ENCODE measurements at regions not wholly inside any gene's neighbourhood (a gene's known extent, or its start where the extent isn't known, plus 50 kb on each side); places are given as distances from the start of the nearest gene placed in this dataset.
A peak's percentile ranks its signal among the peaks of the same experiment; 100 is the strongest.

DNA sequence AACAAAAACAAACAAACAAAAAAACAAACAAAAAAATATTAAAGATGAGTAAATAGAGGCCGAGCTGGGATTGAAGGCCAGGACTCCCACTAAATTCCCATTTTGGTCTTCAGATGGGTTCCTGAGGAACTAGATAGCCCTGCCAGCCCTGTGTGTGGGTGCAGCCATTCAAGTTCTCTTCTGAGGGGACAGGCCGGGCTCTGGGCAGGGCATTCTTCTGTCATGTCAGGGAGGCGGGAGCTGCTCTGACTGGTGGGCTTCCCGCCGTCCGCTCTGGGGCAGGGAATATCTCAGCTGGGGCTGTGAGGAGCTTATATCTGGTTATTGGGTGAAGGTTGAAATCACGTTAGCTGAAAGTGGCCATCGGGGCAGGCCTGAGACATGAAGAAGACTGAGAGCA lies 127.3 kb upstream of the CXCR4 start:
- DNase-seq (ENCODE audit: low read depth, low spot score), result no peak

GRCh38 chr2:136244536-136244885 lies 126.6 kb upstream of the CXCR4 start:
- DNase-seq (ENCODE audit: low read depth, low spot score), result no peak

GRCh38 chr2:136243638-136244535 lies 125.9 kb upstream of the CXCR4 start:
- no peak for DNase-seq (ENCODE audit: low read depth, low spot score)

DNA sequence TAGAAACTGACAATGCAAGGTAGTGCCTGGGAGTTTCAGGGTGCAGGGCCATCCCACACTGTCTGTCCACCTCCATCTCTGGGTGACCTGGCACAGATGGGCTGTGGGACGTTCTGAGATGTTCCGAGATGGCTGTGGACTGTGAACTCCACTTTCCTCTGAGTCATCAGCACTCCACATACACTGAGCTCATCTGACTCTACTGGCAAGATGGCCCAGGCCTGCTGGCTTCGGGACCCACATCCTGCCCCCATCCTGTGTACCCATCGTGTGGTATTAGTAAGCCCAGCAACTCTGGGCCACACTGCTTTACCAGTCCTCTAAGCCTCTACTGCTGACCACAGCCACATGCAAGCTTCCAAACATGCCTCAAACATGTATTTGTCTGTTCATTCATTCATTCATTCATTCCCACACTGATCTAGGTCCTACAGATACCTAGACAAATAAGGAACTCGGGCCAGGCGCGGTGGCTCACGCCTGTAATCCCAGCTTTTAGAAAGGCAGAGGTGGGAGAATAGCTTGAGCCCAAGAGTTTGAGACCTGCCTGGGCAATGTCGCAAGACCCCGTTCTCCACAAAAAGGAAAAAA lies 124.8 kb upstream of the CXCR4 start:
- DNase-seq (ENCODE audit: low read depth, low spot score), result no peak

GRCh38 chr2:136242100-136242499 lies 124.2 kb upstream of the CXCR4 start:
- no peak for DNase-seq (ENCODE audit: low read depth, low spot score)

GRCh38 chr2:136239079-136239685 lies 121.2 kb upstream of the CXCR4 start:
- DNase-seq (ENCODE audit: low read depth, low spot score), result no peak

DNA sequence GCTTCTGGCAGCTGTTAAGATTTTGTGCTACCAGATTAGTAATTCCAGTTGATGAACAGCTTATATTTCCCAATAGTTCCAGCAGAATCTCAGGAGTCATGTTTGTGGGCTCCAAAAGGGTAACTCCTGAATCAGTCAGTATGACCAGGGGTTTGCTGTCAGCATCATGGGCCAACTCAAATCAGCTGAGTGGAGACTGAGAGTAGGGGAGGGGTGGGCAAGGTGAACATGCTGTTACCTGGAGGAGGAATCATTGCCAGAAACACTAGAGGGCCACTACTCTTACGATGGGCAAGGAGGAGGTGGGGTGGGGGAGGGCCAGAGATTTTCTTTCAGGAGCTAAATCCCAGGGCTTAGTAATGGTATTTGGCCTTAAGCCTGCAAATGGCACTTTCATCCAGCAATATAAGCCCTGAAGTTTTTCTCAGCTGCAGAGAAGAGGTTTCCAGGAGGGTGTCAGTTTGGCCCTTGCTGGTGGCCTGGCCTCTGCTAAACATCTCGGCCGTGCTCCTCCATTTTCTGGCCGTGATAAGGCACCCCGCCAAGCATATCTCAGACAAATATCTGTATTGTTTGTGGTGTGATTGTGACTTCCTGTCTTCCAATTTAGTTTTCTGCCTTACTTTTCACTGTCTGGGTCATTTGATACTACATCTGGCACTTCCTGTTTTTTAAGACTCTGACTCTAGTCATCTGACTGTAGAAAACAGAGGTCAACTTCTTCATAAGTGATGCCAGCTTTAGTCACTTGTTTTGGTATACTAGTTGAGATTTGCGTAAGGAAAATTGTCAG lies 120.5 kb upstream of the CXCR4 start:
- DNase-seq (ENCODE audit: low read depth, low spot score), result peak; percentile 32

GRCh38 chr2:136236019-136236418 lies 118.1 kb upstream of the CXCR4 start:
- DNase-seq (ENCODE audit: low read depth, low spot score), result peak; percentile 87

DNA sequence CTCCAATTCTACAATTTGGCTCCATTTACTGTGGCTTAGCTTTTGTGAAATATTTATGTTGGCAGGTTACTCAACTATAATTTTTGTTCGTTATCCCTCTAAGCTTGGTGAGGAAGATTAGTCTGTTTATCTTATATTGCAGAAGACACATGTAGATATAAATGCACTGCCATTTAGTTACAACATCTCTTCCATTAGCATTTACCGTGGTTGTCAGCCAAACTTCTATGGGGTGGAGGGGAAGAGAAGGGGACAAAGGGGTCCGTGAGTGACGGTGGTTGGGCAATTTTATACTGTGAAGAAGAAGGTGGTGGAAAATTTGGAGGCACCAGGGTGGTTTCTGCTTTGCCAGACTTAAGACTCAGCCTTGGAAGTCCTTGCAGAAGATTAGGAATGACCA lies 117.6 kb upstream of the CXCR4 start:
- peak; percentile 28 for DNase-seq (ENCODE audit: low read depth, low spot score)

- no peak for DNase-seq (ENCODE audit: low read depth, low spot score)
These were observed 116.3 kb upstream of the CXCR4 start for GRCh38 chr2:136234261-136234660.

GRCh38 chr2:136233298-136233697 lies 115.3 kb upstream of the CXCR4 start:
- no peak for DNase-seq (ENCODE audit: low read depth, low spot score)

- DNase-seq (ENCODE audit: low read depth, low spot score), result no peak
These were observed 114.7 kb upstream of the CXCR4 start for GRCh38 chr2:136232456-136233172.

GRCh38 chr2:136230464-136230863 lies 112.5 kb upstream of the CXCR4 start:
- no peak for DNase-seq (ENCODE audit: low read depth, low spot score)

DNA sequence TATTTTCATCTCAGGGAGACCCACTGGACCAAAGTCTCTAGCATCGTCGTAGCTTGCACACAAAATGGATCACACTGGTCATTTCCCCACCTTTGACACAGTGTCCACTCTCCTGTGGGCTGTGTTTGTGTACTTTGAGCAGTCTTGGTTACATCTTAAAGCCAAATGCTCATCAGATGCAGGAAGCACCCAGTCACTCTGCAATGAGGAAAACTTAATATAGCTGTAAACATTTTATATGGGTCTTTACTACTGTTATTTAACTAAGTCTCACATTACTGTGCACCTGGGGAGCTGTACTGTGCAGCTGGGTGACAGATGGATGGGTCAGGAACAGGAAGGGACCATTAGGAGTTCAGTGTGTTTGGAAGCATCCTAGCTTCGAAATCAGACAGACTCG lies 109.0 kb upstream of the CXCR4 start:
- DNase-seq (ENCODE audit: low read depth, low spot score), result no peak

DNA sequence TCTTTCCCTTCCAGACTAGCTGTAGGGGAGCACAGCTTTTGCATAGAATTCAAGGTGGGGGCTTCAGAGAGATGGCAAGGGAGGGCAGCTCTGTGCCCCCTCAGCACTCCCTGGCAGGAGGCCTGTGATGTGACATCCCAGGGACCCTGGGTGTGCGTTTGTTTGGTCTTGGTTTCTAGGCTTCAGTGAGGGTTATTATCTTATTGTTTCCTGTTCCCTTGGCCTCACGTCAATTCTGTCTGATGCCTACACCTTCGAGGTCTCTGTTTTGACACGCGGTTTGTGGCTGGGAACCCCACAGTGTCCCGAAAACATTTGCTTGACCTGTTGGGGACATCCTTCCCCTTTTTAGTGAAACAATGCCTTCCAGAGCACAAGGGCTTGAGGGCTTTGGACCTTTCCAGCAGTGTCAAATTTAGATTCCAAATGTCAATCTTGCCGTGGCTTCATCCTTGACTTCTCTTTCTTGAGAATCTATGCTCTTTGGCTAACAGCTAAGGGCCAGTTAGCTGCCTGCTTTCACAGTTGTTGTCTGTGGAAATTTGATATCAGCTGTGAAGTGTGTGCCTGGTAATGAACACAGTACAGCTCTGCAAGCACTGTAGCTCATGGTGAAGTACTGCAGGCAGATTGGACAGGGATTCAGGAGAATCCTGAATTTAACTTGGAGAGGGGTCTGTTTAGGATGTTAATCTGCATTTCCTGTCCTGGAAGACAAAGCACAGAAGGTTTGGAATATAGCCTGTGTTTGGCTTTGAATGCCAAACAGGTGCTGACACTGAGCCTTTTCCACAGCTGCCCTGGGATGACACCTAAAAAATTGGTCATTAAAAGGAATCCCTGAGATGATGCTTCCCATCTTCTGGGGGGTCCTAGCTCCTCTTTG lies 108.2 kb upstream of the CXCR4 start:
- no peak for DNase-seq (ENCODE audit: low read depth, low spot score)

DNA sequence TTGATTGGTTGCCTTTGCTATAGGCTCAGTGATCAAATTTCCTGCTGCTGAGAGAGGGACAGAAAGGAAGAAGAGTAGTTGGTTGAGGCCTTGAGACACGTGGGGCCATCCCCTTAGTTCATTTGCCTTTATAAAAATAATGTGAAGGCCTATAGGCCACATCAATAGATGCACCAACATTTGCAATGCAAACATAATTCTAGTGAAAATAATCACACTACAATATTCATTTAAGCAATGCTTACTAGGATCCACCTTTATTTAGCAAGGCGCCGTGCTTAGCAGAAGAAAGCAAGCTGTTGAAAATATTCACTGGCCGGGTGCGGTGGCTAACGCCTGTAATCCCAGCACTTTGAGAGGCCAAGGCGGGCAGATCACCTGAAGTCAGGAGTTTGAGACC lies 105.3 kb upstream of the CXCR4 start:
- DNase-seq (ENCODE audit: low read depth, low spot score), result no peak

DNA sequence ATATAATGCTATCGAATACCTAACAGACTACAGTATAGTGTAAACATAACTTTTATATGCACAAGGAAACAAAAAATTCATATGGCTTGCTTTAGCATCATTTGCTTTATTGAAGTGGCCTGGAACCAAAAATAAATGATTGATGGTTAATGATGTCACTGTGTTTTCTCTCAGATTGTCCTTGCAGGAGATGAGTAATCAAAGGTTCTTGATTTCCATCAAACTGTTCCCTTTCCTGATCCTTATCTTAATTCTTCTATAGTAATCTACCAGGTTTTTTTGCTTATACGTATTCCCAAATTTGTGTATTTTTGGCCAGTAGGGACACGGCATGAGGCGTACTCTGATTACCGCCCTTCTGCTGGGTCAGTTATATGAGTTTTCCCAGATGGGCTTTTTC lies 104.9 kb upstream of the CXCR4 start:
- DNase-seq (ENCODE audit: low read depth, low spot score), result no peak

GRCh38 chr2:136221026-136221425 lies 103.1 kb upstream of the CXCR4 start:
- no peak for DNase-seq (ENCODE audit: low read depth, low spot score)

- DNase-seq (ENCODE audit: low read depth, low spot score), result no peak
These were observed 102.0 kb upstream of the CXCR4 start for GRCh38 chr2:136219963-136220362.

DNA sequence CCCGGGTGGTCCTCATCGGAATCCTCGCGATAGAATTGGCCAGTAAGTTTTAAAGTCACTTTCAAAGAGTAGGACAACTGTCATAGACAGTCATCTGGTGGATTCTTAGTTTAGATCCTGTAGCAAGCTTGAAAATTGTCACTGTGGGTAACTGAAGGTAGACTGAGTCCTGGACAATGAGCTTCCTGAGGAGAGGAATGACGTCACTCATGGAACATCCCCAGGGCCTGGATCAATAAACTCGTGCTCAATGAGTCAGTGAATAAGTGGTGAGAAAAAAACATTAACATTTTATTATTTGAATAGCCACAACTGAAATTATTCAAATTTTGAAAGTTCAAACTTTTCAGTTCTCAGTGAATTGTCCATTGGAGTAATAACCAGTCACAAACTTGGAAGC lies 101.4 kb upstream of the CXCR4 start:
- no peak for DNase-seq (ENCODE audit: low read depth, low spot score)

GRCh38 chr2:136217996-136218395 lies 100.0 kb upstream of the CXCR4 start:
- DNase-seq (ENCODE audit: low read depth, low spot score), result no peak

Data from astrocyte of the hippocampus (primary cell).